ENCODE measurements at regions not wholly inside any gene's neighbourhood (a gene's known extent, or its start where the extent isn't known, plus 50 kb on each side); places are given as distances from the start of the nearest gene placed in this dataset.

DNA sequence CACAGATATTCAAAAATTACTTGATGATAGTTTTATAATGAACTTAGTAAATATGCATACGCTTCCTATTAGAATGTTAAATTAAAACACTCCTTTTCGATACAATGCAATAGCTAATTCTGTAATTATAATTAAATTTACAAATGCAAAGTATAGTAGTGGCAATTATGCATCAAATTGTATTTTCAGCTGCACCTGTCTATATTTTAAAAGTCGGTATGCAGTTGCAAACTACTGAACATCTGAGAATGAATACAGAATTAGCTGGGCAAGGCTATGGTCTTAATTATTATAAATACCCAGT is 110.4 kb upstream of the ARHGAP42 start:
- CTCF ChIA-PET: interaction anchor here (0.5 to 1.3 kb wide), 7 partner anchors 63 to 411 kb away, joined by 3 to 8 read pairs (median 3); no protein-coding TSS in a partner anchor
- intact Hi-C loops (cut with micrococcal nuclease): loop anchor here (1.0 to 5.0 kb wide), 8 partner anchors 105 to 1544 kb away; no protein-coding TSS in a partner anchor

DNA sequence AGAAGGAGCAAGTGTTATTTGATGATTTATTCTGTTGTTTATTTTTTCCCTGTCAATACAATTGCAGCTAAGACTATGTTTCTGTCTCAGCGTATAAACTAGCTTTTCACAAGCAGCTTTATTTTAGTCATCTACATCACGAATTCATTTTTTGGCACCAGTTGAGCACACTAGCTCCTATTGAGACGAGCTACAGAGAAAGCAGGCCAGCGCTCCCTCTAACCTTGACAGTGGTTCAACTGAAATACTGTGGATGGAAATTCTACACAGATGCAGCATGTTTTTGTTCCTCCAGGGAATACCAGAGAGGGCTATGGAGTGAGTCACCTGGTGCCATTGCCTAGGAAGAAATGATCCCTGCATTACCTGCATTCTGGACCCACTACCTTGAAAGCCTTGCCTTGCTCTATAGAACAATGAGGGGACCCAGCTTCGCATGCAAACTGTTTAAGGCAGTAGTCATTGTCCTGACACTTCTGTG is 108.2 kb upstream of the ARHGAP42 start:
- ATAC-seq (0 out of 2 replicates have a peak, but pooled peaks have one; percentile 8), DNase-seq (peak; percentile 79)
- Histone ChIP-seq H2AFZ (ENCODE audit: low read length) (no peak overlapping the region), H3K36me3 (ENCODE audit: low read depth, low read length) (no peaks in the 10 kb centered on the region), H3K27me3 (ENCODE audit: low read length) (no peaks in the 10 kb centered on the region), H3K9ac (ENCODE audit: low read length) (no peak overlapping the region), H3K4me1 (ENCODE audit: insufficient read depth, low read length) (peaks cover 36% of the 10 kb centered on the region), H3F3A (ENCODE audit: low read length, unreplicated experiment) (no peaks in the 10 kb centered on the region), H3K9me2 (replicated peaks; ENCODE audit: low read length) (no peaks in the 10 kb centered on the region), H3K9me3 (ENCODE audit: low read length) (no peaks in the 10 kb centered on the region), H3K27ac (ENCODE audit: low read length) (no peak overlapping the region), H3K4me3 (ENCODE audit: low read length) (no peak overlapping the region), H3K79me2 (ENCODE audit: low read length) (no peaks in the 10 kb centered on the region), H4K20me1 (ENCODE audit: low read length) (no peaks in the 10 kb centered on the region), H3K4me2 (ENCODE audit: low read length) (peak overlapping the region; percentile 6; the same call in 1 of the 2 replicates)
- POLR2A ChIA-PET (ENCODE audit: unreplicated experiment): no interaction called here
- intact Hi-C loops (cut with micrococcal nuclease): loop anchor here (5.0 kb wide), 2 partner anchors 842 to 1547 kb away; no protein-coding TSS in a partner anchor
- no peak for TF ChIP-seq EZH2 (IDR thresholded peaks at IDR 0.05; ENCODE audit: low read length, unreplicated experiment)
- TF ChIP-seq, protein P1, sequence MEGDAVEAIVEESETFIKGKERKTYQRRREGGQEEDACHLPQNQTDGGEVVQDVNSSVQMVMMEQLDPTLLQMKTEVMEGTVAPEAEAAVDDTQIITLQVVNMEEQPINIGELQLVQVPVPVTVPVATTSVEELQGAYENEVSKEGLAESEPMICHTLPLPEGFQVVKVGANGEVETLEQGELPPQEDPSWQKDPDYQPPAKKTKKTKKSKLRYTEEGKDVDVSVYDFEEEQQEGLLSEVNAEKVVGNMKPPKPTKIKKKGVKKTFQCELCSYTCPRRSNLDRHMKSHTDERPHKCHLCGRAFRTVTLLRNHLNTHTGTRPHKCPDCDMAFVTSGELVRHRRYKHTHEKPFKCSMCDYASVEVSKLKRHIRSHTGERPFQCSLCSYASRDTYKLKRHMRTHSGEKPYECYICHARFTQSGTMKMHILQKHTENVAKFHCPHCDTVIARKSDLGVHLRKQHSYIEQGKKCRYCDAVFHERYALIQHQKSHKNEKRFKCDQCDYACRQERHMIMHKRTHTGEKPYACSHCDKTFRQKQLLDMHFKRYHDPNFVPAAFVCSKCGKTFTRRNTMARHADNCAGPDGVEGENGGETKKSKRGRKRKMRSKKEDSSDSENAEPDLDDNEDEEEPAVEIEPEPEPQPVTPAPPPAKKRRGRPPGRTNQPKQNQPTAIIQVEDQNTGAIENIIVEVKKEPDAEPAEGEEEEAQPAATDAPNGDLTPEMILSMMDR (conservative IDR thresholded peaks at IDR 0.05; ENCODE audit: low read depth, low read length): no peak
- TF ChIP-seq EZH2phosphoT487 (IDR thresholded peaks at IDR 0.05; ENCODE audit: borderline replicate concordance, low read length): no peak
- CTCF ChIA-PET: interaction anchor here (1.0 kb wide), 1 partner anchor 249 kb away, joined by 3 read pairs; no protein-coding TSS in a partner anchor
- BruUV-seq (replicated peaks): no TSS peak

More for the DNA sequence above, 110.4 kb upstream of the ARHGAP42 start:
- Histone ChIP-seq H3K9me2 (replicated peaks; ENCODE audit: low read length) (no peaks in the 10 kb centered on the region), H3K27me3 (ENCODE audit: low read length) (no peaks in the 10 kb centered on the region), H3K4me2 (ENCODE audit: low read length) (peak overlapping the region; percentile 68; the same call in 1 of the 2 replicates), H3K9ac (ENCODE audit: low read length) (no peak overlapping the region), H3K4me1 (ENCODE audit: insufficient read depth, low read length) (peaks cover 36% of the 10 kb centered on the region), H3K9me3 (ENCODE audit: low read length) (no peaks in the 10 kb centered on the region), H3K4me3 (ENCODE audit: low read length) (no peak overlapping the region), H3K79me2 (ENCODE audit: low read length) (no peaks in the 10 kb centered on the region), H3K27ac (ENCODE audit: low read length) (no peak overlapping the region), H2AFZ (ENCODE audit: low read length) (no peak overlapping the region), H3K36me3 (ENCODE audit: low read depth, low read length) (no peaks in the 10 kb centered on the region), H4K20me1 (ENCODE audit: low read length) (no peaks in the 10 kb centered on the region), H3F3A (ENCODE audit: low read length, unreplicated experiment) (no peaks in the 10 kb centered on the region)
- POLR2A ChIA-PET (ENCODE audit: unreplicated experiment): no interaction called here
- TF ChIP-seq, protein P1 (conservative IDR thresholded peaks at IDR 0.05; ENCODE audit: low read depth, low read length): no peak; the same call in 1 of the 2 replicates
- no peak for TF ChIP-seq EZH2phosphoT487 (IDR thresholded peaks at IDR 0.05; ENCODE audit: borderline replicate concordance, low read length)
- BruUV-seq (replicated peaks): no TSS peak
- ATAC-seq (no peak), DNase-seq (no peak)

DNA sequence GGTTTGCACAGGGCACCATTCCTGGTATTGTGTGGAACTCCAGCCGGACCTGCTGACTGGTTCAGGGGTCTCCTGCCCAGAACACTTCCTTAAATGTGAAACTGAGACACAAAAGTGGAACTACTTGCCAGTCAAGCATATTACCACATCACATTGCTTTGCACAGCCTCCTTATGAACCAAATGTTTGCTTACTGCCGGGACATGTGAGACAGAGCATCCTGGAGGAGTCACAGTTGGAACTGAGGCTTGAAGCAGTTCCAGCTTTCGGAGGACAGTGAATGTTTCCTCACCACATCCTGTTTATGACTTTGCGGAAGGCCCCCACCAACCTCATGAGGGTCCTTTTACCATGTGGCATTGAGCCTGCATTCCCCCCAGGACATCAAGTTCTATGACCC is 105.8 kb upstream of the ARHGAP42 start:
- no TSS peak for BruUV-seq (replicated peaks)
- Histone ChIP-seq H3K4me3 (ENCODE audit: low read length) (no peak overlapping the region), H3K4me2 (ENCODE audit: low read length) (peak overlapping the region; percentile 34; the same call in 1 of the 2 replicates), H3K4me1 (ENCODE audit: insufficient read depth, low read length) (peaks cover 22% of the 10 kb centered on the region), H3K9me3 (ENCODE audit: low read length) (no peaks in the 10 kb centered on the region), H3F3A (ENCODE audit: low read length, unreplicated experiment) (no peaks in the 10 kb centered on the region), H3K36me3 (ENCODE audit: low read depth, low read length) (no peaks in the 10 kb centered on the region), H3K79me2 (ENCODE audit: low read length) (no peaks in the 10 kb centered on the region), H2AFZ (ENCODE audit: low read length) (peak overlapping the region; percentile 58), H4K20me1 (ENCODE audit: low read length) (no peaks in the 10 kb centered on the region), H3K9me2 (replicated peaks; ENCODE audit: low read length) (0 out of 2 replicates have a peak, but pooled peaks cover 5% of the 10 kb centered on the region), H3K9ac (ENCODE audit: low read length) (no peak overlapping the region), H3K27ac (ENCODE audit: low read length) (no peak overlapping the region), H3K27me3 (ENCODE audit: low read length) (no peaks in the 10 kb centered on the region)
- CTCF ChIA-PET: no interaction called here
- intact Hi-C loops (cut with micrococcal nuclease): no loop called here
- TF ChIP-seq, protein P1 (conservative IDR thresholded peaks at IDR 0.05; ENCODE audit: low read depth, low read length): no peak
- TF ChIP-seq EZH2phosphoT487 (IDR thresholded peaks at IDR 0.05; ENCODE audit: borderline replicate concordance, low read length) (no peak), EZH2 (IDR thresholded peaks at IDR 0.05; ENCODE audit: low read length, unreplicated experiment) (no peak)
- ATAC-seq (no peak), DNase-seq (peak; percentile 51)
- POLR2A ChIA-PET (ENCODE audit: unreplicated experiment): no interaction called here

Measured in PC-3 (cell line).